GM21515 (cell line): ENCODE measurements at regions not wholly inside any gene's neighbourhood (a gene's known extent, or its start where the extent isn't known, plus 50 kb on each side); places are given as distances from the start of the nearest gene placed in this dataset.

Experiments used
- ATAC-seq: cut with Tn5 transposase; IDR thresholded peaks from one replicate; pipeline ENCODE4 v1.9.1; 2021; ENCODE audit not compliant: unreplicated experiment

GRCh38 chr13:34037636-34038540 lies 219.9 kb downstream of the RFC3 start:
- peak; percentile 50 for ATAC-seq

- ATAC-seq: peak; percentile 52
Measured at GRCh38 chr13:34038541-34039068, 220.7 kb downstream of the RFC3 start.

DNA sequence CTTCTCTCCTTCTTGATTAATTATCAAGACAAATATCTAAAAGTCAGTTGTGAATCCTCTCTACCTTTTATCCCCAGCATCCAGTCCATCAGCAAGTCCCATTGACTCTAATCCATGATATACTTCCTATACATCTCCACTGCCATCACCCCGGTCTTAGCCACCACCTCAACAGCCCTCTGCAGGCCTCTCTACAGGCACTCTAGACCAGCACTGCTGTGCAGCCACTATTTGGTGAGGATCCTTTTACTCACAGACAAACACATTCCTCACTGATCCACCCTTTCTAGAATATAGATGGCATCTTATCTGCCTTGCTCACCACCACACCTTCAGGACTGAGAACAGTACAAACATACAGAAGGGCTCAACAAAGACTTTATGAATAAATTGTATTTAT lies 221.7 kb downstream of the RFC3 start:
- no peak for ATAC-seq

DNA sequence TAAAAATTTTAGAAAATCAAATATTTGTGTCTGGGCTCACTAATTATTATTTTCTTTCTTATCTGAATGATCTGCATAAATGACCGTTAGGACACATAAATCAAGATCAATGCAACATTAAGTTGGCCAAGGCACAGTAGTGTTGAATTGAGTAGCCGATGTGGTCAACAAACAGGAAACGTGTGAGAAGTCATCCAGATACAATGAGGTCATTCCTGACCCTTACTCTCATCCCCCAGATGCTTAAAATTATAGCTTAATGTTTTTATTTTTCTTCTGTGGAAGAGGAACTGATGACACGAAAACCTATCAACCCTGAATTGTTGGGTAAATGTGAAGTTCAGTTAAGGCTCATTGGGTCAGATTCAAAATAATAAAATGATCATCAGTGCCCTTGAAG lies 222.9 kb downstream of the RFC3 start:
- ATAC-seq: no peak

DNA sequence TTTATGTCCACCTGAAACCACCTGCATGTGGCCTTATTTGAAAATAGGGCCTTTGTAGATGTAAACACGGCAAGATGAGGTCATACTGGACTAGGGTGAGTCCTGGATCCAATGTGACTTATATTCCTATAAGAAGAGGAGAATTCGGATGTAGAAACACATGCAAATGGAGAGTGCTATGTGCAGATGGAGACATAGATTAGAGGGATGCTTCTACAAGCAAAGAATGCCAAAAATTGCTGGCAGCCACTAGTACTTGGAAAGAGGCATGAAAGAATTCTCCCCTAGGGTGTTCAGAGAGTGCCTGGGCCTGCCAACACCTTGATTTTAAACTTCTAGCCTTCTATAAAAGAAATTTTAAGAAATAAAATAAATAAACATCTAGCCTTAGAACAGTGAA lies 226.1 kb downstream of the RFC3 start:
- no peak for ATAC-seq

GRCh38 chr13:34044660-34045080 lies 226.7 kb downstream of the RFC3 start:
- ATAC-seq: no peak

DNA sequence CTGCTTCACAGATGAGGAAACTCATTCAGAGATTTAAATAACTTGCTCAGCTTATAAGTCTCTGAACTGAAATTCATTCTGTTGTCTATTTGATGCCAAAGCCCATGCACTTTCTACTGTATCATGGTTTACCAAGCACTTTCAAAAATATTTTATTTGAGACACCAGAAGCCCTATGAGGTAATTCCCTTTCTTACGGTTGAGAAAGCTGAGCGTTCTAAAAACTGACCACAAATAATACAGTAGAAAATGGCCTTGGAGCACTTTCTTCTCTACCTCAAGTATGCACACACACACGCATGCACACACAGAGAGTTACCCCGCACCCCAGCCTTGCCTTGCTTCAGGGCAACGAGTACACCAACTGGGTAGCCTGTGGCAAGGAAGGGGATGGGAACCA lies 228.5 kb downstream of the RFC3 start:
- ATAC-seq: no peak

DNA sequence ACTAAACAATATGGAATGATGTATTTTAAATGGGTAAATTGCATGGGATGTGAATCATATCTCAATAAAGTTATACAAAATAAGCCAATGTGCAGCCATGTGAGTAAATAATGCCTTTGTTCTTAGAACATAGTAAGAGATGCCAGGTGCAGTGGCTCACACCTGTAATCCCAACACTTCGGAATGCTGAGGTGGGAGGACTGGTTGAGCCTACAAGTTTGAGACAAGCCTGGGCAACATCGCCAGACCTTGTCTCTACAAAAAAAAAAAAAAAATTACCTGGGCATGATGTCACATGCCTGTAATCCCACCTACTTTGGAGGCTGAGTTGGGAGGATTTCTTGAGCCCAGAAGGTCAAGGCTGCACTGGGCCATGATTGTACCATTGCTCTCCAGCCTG lies 230.7 kb downstream of the RFC3 start:
- ATAC-seq: no peak

DNA sequence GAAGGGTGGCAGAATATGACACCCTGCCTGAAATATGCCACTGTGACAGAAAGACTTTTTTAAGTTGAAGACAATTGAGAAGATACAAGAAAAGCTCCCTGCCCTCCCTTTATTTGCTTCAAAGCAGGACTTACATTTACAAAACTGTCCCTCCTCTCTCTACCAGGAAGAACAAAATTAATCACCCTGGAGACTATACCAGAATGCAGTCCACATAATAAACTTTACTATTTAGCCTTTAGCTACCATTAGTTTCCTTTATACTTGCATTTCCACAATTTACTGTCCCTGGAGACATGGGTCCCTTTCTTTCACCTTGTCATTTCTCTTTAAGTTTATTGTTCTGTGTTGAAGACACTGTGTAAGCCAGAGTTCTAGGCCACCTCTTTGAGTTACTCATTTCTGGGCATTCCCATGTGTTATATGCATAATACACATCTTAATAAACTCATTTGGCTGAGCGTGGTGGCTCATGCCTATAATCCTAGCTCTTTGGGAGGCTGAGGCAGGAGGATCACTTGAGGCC lies 238.8 kb downstream of the RFC3 start:
- ATAC-seq: no peak

GRCh38 chr13:34064456-34065205 lies 246.7 kb downstream of the RFC3 start:
- no peak for ATAC-seq

DNA sequence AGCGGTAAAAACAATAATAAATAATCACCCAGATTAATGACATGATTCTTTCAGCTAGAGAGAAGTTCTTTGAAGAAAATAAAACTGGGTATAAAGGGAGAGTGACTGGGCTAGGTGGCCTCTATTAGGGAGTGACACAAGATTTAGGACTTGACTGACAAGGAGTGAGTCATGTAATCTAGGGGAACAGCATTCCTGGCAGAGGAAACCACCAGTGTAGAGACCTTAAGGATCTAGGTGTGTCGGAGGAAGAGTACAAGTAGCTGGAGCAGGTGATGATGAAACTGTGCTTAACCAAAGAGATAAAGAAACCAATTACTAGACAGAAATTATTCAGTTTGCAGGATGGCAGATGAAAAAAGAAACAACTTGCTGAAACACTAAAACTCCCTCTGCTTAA lies 248.0 kb downstream of the RFC3 start:
- no peak for ATAC-seq

GRCh38 chr13:34066344-34066743 lies 248.4 kb downstream of the RFC3 start:
- no peak for ATAC-seq

DNA sequence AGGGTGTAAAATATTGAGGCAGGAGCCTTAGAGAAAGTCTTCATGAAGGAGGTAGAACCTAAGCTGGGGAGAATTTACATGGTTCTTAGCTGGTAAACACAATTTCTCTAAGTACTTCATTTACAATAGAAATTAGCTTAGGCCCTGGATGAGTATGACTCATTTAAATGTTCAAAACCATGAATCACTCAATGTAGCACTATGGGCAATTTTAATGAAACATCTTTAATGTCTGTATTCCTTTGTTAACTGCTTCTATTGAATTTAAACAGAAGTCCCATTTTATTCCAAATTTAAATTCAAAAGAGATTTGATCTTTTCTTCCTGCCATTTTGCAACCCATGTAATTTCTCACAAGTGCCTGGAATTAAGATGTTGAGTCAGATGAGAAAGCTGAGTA lies 252.1 kb downstream of the RFC3 start:
- no peak for ATAC-seq

GRCh38 chr13:34070544-34071303 lies 252.8 kb downstream of the RFC3 start:
- ATAC-seq: no peak

- no peak for ATAC-seq
Measured at GRCh38 chr13:34076319-34076718, 258.4 kb downstream of the RFC3 start.

DNA sequence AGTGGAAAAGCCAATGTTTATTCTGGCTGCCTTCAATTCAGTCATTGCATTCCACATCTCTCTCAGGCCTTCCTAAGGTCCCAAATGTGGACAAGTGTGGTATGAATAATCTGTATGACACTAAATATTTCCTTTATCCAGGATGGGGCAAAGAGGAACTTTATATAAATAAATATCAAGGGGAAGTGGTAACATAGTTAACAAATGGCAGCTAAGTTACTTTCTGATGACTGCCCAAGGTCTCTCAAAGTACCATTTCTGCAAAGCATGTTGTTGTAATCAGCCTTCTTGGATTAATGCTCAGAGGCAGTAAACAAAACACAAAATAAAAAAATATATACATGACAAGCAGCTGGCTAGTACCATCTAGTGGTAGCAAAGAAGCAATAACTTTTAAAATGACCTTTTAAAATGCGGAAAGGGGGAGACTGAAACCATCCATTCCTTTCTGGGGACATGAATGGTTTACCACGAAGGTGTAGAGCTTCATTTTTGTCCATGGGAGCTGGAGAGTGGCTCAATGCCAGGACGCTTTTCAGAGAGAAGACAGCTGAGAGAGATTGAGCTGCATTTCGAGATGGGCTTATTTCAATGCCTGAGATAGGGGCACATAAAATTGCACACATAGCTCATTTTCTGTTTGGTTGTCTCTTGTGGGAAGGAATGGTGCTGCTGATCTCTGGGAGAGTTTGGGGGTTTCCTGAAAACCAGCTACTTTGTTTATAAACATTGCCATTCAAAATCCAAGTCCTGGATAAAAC lies 259.2 kb downstream of the RFC3 start:
- peak; percentile 71 for ATAC-seq

DNA sequence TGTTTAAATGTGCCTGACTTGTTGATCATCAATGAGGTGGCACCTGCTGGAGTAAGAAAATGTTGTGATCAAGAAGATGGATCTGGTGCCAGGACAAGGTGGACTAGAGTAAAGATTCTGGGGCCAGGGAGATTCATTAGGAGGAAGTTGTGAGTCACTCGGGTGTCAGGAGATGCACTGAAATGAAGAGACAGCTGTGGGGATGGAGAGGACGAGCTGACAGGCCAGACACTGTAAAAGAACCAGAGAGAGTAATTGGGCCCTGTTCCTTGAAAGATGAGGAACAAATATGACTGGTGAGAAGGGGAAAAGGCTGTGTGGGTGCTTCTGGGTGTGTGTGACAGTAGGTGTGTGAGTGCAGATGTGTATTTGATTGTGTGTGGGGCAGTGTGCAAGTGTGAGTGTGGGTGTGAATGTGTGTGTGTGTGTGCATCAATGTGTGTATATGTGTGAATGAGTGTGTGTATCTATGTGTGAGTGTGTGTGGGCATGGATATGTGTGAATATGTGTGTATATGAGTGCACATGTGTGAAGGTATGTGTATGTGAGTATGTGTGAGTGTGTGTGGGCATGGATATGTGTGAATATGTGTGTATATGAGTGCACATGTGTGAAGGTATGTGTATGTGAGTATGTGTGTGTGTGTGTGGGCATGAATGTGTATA lies 260.5 kb downstream of the RFC3 start:
- ATAC-seq: no peak

GRCh38 chr13:34085204-34085603 lies 267.3 kb downstream of the RFC3 start:
- no peak for ATAC-seq

DNA sequence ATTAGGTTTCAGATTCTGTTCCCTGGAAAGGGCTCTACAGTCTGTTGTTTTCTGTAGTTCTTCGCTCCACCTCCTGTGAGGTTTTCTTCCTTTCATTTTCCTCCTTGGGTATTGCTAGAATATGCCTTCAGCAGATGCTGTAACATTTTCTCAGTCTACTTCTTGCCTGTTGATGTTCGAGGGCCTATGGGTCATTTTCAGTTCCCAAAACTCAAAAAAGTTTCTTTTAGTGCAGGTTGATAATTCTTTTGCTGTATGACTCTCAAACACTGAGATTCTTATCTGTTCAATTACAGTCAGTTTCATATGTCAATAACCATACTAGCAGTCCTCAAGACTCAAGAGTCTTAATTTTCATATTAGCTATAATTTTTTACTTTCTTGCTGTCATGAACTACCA lies 268.3 kb downstream of the RFC3 start:
- peak; percentile 80 for ATAC-seq

GRCh38 chr13:34087791-34088190 lies 269.8 kb downstream of the RFC3 start:
- no peak for ATAC-seq
